ENCODE measurements at regions not wholly inside any gene's neighbourhood (a gene's known extent, or its start where the extent isn't known, plus 50 kb on each side); places are given as distances from the start of the nearest gene placed in this dataset.

- Mint-ChIP-seq H3K4me3 (no peak overlapping the region), H3K4me1 (peaks cover 6% of the 10 kb centered on the region), H3K9me3 (no peaks in the 10 kb centered on the region), H3K27ac (ENCODE audit: unreplicated experiment) (no peak overlapping the region), H3K36me3 (ENCODE audit: low read depth) (peaks cover 8% of the 10 kb centered on the region), H3K27me3 (ENCODE audit: low read depth) (no peaks in the 10 kb centered on the region)
- TF ChIP-seq CTCF (conservative IDR thresholded peaks at IDR 0.05), result no peak
- DNase-seq (ENCODE audit: low read depth, low spot score), result no peak
Observed at GRCh38 chr14:71511152-71511551, 421.1 kb upstream of the RGS6 start.

- H3K27me3 Mint-ChIP-seq (ENCODE audit: low read depth), result no peaks in the 10 kb centered on the region
- DNase-seq (ENCODE audit: low read depth, low spot score), result no peak
- H3K27ac Mint-ChIP-seq (ENCODE audit: unreplicated experiment), result no peak overlapping the region
- peaks cover 6% of the 10 kb centered on the region for H3K4me1 Mint-ChIP-seq
- peaks cover 6% of the 10 kb centered on the region for H3K9me3 Mint-ChIP-seq
- H3K36me3 Mint-ChIP-seq (ENCODE audit: low read depth), result peaks cover 19% of the 10 kb centered on the region
- no peak for TF ChIP-seq CTCF (conservative IDR thresholded peaks at IDR 0.05)
- no peak overlapping the region for H3K4me3 Mint-ChIP-seq
Observed at GRCh38 chr14:71514941-71515919, 417.0 kb upstream of the RGS6 start.

- H3K4me1 Mint-ChIP-seq, result no peaks in the 10 kb centered on the region
- no peak for TF ChIP-seq CTCF (conservative IDR thresholded peaks at IDR 0.05)
- no peaks in the 10 kb centered on the region for H3K27me3 Mint-ChIP-seq (ENCODE audit: low read depth)
- no peak overlapping the region for H3K4me3 Mint-ChIP-seq
- peaks cover 11% of the 10 kb centered on the region for H3K36me3 Mint-ChIP-seq (ENCODE audit: low read depth)
- H3K9me3 Mint-ChIP-seq, result peaks cover 6% of the 10 kb centered on the region
- no peak overlapping the region for H3K27ac Mint-ChIP-seq (ENCODE audit: unreplicated experiment)
- DNase-seq (ENCODE audit: low read depth, low spot score), result no peak
Observed at GRCh38 chr14:71521238-71522135, 410.7 kb upstream of the RGS6 start.

GRCh38 chr14:71523630-71524319 is 408.5 kb upstream of the RGS6 start:
- no peaks in the 10 kb centered on the region for H3K4me1 Mint-ChIP-seq
- H3K4me3 Mint-ChIP-seq, result no peak overlapping the region
- TF ChIP-seq CTCF (conservative IDR thresholded peaks at IDR 0.05), result no peak
- H3K36me3 Mint-ChIP-seq (ENCODE audit: low read depth), result peaks cover 5% of the 10 kb centered on the region
- DNase-seq (ENCODE audit: low read depth, low spot score), result no peak
- H3K9me3 Mint-ChIP-seq, result no peaks in the 10 kb centered on the region
- no peaks in the 10 kb centered on the region for H3K27me3 Mint-ChIP-seq (ENCODE audit: low read depth)
- H3K27ac Mint-ChIP-seq (ENCODE audit: unreplicated experiment), result no peak overlapping the region

- TF ChIP-seq CTCF (conservative IDR thresholded peaks at IDR 0.05), result no peak
- Mint-ChIP-seq H3K27ac (ENCODE audit: unreplicated experiment) (no peak overlapping the region), H3K36me3 (ENCODE audit: low read depth) (no peaks in the 10 kb centered on the region), H3K4me3 (no peak overlapping the region), H3K27me3 (ENCODE audit: low read depth) (no peaks in the 10 kb centered on the region), H3K9me3 (no peaks in the 10 kb centered on the region), H3K4me1 (no peaks in the 10 kb centered on the region)
- DNase-seq (ENCODE audit: low read depth, low spot score), result no peak
Observed at GRCh38 chr14:71524320-71524982, 407.8 kb upstream of the RGS6 start.

Data from neural crest cell (in vitro differentiated cells).